Astrocyte of the cerebellum (primary cell): ENCODE measurements at regions not wholly inside any gene's neighbourhood (a gene's known extent, or its start where the extent isn't known, plus 50 kb on each side); places are given as distances from the start of the nearest gene placed in this dataset.
A peak's percentile ranks its signal among the peaks of the same experiment; 100 is the strongest.

ENCODE experiments used
- DNase-seq: peaks from one replicate; pipeline ENCODE4 v3.0.0-alpha.2; 2011; ENCODE audit warnings: low read depth
- H3K4me3 ChIP-seq: 2 replicates; pipeline ENCODE4 v1.5.1; 2011; ENCODE audit warnings: mild to moderate bottlenecking, low read depth, low read length, moderate library complexity
- in situ Hi-C: cut with HindIII; loops from 2 replicates; pipeline ENCODE4 v1.10.0; 2017; ENCODE audit warnings: low sequenced_read_pairs
- TF ChIP-seq, protein P1 (sequence below): IDR thresholded peaks from 2 replicates; pipeline ENCODE4 v1.5.1; 2012; ENCODE audit warnings: low read length, low read depth, moderate library complexity, mild to moderate bottlenecking; ENCODE audit errors: missing control alignments

DNA sequence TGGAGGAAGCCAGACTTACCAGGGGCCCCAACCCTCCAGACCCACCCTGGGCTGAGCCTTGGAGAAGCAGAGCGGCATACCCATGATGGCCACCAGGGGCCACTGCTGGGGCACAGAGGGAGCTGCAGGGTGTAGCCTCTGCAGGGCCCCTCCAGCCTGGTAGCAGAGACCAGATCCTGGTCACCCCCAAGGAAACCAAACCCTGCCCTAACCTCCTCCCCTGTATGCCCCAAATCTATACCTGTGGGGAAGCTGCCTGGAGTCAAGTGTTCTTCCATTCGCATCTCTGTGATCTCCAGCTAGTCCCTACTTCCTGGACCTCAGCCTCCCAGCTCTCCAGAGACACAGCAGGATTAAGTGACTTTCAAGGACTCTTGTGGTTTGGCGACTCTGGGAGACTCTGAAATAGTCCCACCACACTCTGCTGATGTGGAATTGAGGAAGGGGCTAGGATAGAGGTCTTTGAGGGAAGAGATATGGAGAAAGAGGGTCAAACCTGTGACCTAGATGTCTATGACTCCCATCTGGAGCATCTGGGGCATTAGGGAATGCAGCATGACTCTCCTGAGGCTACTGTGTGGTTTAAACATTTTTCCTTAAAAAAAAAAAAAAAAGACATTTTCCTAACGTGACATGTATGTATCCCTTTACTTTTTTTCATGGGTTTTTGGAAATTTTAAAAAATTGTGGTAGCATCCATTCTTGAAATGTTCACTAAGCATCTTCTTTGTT lies 119.2 kb upstream of the IPO9 start:
- TF ChIP-seq, protein P1, sequence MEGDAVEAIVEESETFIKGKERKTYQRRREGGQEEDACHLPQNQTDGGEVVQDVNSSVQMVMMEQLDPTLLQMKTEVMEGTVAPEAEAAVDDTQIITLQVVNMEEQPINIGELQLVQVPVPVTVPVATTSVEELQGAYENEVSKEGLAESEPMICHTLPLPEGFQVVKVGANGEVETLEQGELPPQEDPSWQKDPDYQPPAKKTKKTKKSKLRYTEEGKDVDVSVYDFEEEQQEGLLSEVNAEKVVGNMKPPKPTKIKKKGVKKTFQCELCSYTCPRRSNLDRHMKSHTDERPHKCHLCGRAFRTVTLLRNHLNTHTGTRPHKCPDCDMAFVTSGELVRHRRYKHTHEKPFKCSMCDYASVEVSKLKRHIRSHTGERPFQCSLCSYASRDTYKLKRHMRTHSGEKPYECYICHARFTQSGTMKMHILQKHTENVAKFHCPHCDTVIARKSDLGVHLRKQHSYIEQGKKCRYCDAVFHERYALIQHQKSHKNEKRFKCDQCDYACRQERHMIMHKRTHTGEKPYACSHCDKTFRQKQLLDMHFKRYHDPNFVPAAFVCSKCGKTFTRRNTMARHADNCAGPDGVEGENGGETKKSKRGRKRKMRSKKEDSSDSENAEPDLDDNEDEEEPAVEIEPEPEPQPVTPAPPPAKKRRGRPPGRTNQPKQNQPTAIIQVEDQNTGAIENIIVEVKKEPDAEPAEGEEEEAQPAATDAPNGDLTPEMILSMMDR, result peak; percentile 82
- in situ Hi-C loops, result loop anchor here (5.0 kb wide), 1 partner anchor 38 kb away; no protein-coding TSS in a partner anchor
- no peak for DNase-seq
- H3K4me3 ChIP-seq, result no peak overlapping the region

DNA sequence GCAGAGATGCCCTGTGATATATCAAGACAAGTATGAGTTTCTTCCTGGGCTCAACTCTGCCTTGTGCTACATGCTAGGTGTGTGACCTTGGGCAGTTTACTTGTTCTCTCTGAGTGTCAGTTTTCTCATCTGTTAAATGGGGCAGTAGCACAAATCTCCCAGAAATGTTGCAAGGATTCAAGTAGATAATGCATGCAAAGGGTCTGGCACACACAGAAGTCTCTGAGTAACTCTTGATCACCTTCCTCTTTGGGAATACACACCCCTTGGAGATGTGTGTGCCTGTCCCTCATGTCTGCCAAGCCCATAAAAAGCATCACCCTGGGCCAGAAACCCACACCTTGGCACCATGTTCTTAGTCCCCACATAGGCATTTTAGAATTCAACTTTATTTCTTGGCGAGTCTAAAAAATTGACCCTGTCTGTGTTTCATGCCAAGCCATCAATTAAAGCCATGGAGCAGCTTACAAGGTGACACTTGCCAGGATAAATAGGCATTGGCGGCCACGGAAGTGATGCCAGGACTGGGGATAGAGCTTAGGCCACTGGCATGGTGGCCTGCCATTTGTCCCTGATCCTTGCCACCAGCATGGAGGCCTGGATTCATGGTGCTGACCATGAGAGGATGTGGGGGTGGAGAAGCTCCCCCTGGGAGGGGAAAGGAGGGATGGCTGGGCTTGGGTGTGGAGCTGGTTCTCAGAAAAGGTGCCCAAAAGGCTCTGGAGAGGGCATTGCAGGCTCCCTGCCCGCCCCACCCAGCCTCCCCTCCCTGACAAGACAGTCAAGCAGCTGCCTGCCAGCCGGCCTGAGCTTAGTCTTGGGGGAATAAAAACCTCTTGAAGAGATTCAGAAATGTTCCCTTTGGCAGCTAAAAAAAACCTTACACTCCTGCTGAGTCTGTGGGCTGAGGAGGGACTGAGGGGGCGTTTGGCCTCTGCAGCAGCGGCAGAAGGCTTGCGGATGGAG lies 118.0 kb upstream of the IPO9 start:
- TF ChIP-seq, protein P1, result no peak
- DNase-seq, result no peak
- no peak overlapping the region for H3K4me3 ChIP-seq
- in situ Hi-C loops, result no loop called here

DNA sequence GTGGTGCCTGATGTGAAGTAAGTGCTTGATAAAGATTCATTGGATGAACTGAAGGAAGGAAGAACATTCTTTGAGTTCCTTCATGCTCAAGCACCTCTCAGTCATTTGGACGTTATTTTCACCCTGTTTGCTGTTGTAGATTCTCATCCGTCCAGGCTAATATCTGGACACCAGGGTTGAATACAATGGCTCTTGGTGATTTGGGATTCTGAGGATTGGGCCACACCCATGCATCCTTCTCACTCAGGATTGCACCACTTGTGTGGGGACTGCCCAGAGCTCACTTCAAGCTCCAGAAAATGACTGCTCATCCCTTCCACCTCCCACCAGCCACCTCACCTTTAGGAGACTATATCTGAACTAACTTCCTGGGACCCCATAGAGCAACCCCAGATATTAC lies 117.1 kb upstream of the IPO9 start:
- in situ Hi-C loops, result no loop called here
- TF ChIP-seq, protein P1, result no peak
- no peak overlapping the region for H3K4me3 ChIP-seq
- DNase-seq, result no peak

DNA sequence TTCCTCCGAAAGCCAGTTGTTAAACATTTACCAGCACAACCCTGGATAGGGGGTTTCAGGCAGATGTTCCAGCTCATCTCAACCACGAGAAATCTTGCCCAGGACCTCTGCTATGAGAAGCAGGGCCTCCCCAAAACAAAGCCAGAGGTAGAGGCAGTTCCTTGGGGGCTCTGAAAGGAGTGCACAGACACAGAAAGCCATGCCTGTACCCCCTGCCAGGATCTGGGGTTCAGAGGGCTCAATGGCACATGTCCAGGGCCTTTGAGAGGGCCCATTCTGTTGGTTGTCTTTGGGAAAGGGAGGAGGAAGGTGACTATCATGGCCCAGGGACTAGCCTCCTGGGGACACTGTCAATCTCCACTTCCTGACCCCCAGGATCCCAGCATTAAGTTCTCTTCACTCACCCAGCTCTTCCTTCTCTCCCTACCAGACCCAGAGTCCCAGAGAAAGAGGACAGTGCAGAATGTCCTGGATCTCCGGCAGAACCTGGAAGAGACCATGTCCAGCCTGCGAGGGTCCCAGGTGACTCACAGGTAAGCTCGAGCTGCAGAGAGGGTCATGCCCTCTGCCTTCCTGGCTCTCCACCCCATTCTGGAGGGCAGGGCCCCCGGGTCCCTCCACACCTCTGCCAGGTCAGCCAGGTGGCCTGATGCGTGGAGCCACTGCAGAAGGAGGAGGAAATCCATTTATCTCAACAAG lies 116.4 kb upstream of the IPO9 start:
- no peak overlapping the region for H3K4me3 ChIP-seq
- in situ Hi-C loops, result no loop called here
- TF ChIP-seq, protein P1, result no peak

DNA sequence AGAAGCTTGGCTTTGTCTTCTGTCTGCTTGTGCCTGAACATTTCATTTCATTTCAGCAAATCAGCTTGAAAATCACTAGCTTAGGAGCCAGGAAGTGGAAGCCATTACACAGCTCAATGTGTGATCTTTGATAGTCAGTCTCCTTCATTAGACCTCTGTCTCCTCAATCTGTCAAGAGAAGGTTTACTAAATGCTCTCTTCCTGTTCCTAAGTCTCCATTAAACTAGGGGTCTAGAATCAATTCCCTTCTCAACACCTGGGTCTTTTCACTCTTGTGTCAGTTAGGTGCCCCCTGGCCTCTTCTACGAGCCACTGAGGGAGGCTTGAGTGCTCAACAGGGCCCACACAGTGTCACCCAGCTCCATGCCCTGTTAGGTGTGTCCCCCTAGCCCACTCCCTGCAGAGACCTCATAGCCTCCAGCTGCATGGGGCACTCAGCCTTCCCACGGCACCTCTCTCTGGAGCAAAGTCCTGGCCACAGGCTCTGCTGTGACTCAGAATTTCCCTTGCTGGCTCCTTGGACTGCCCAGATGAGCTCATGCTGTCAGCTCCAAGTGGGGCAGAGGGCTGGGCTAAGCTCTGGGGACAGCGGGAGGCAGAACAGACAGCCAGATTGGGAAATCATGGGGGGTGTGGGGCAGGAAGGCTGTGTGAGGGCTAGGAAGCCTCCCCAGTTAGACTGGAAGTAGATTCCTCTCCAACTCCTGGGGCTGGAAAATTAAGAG lies 115.7 kb upstream of the IPO9 start:
- TF ChIP-seq, protein P1, result no peak
- in situ Hi-C loops, result no loop called here
- no peak overlapping the region for H3K4me3 ChIP-seq
- DNase-seq, result peak; percentile 97

More for the DNA sequence above, 116.4 kb upstream of the IPO9 start:
- DNase-seq, result no peak
